Muscle of arm (tissue), 1 donor: ENCODE measurements at regions not wholly inside any gene's neighbourhood (a gene's known extent, or its start where the extent isn't known, plus 50 kb on each side); places are given as distances from the start of the nearest gene placed in this dataset.
A peak's percentile ranks its signal among the peaks of the same experiment; 100 is the strongest.

Experiments
- DNase-seq: peaks from one replicate; pipeline ENCODE4 v3.0.0-alpha.2; 2013

- no peak for DNase-seq
Measured at GRCh38 chr2:41772697-41773096, 275.1 kb upstream of the PKDCC start.

- no peak for DNase-seq
Measured at GRCh38 chr2:41774011-41774605, 273.7 kb upstream of the PKDCC start.

GRCh38 chr2:41775366-41776025 is 272.3 kb upstream of the PKDCC start:
- peak; percentile 73 for DNase-seq

- peak; percentile 11 for DNase-seq
Measured at GRCh38 chr2:41779888-41780287, 267.9 kb upstream of the PKDCC start.

- DNase-seq, result peak; percentile 66
Measured at GRCh38 chr2:41782306-41783158, 265.3 kb upstream of the PKDCC start.

- no peak for DNase-seq
Measured at GRCh38 chr2:41784496-41784895, 263.3 kb upstream of the PKDCC start.

- no peak for DNase-seq
Measured at GRCh38 chr2:41785251-41786022, 262.4 kb upstream of the PKDCC start.

GRCh38 chr2:41791523-41791922 is 256.3 kb upstream of the PKDCC start:
- DNase-seq, result peak; percentile 64

- DNase-seq, result no peak
Measured at GRCh38 chr2:41803361-41803760, 244.5 kb upstream of the PKDCC start.

- no peak for DNase-seq
Measured at GRCh38 chr2:41806286-41806685, 241.5 kb upstream of the PKDCC start.

GRCh38 chr2:41821167-41821566 is 226.7 kb upstream of the PKDCC start:
- DNase-seq, result no peak

- DNase-seq, result no peak
Measured at GRCh38 chr2:41826921-41827320, 220.9 kb upstream of the PKDCC start.

GRCh38 chr2:41827354-41827971 is 220.4 kb upstream of the PKDCC start:
- DNase-seq, result no peak

- no peak for DNase-seq
Measured at GRCh38 chr2:41828052-41828643, 219.7 kb upstream of the PKDCC start.

- DNase-seq, result no peak
Measured at GRCh38 chr2:41829052-41829451, 218.8 kb upstream of the PKDCC start.

GRCh38 chr2:41830600-41830999 is 217.2 kb upstream of the PKDCC start:
- DNase-seq, result no peak

GRCh38 chr2:41832218-41832617 is 215.6 kb upstream of the PKDCC start:
- DNase-seq, result no peak

- DNase-seq, result no peak
Measured at GRCh38 chr2:41835401-41835800, 212.4 kb upstream of the PKDCC start.

- peak; percentile 70 for DNase-seq
Measured at GRCh38 chr2:41836948-41837347, 210.9 kb upstream of the PKDCC start.

- no peak for DNase-seq
Measured at GRCh38 chr2:41837610-41838009, 210.2 kb upstream of the PKDCC start.
